SK-N-SH (cell line): ENCODE measurements at regions not wholly inside any gene's neighbourhood (a gene's known extent, or its start where the extent isn't known, plus 50 kb on each side); places are given as distances from the start of the nearest gene placed in this dataset.

Source experiments
- CTCF ChIA-PET: fragments of 300-600, 350-600 bp; formaldehyde crosslinking; extraction: SDS; loops from one replicate; lab custom pipeline; 2021; lab: Yijun Ruan, JAX
- POLR2A ChIA-PET: fragments of 350-600 bp; sonication (Branson Sonifier 250); formaldehyde crosslinking; extraction: SDS; loops from one replicate; lab custom pipeline; 2020; ENCODE audit warnings: antibody characterized with exemption, inconsistent platforms; lab: Yijun Ruan, JAX
- DNase-seq: peaks from one replicate; pipeline ENCODE4 v3.0.0; 2012
- H2AFZ ChIP-seq: fragments of 200-600 bp; sonication (generic); 2 replicates; pipeline ENCODE4 v1.8.1; 2016; ENCODE audit warnings: antibody characterized with exemption, mild to moderate bottlenecking, low read depth
- H3F3A ChIP-seq: fragments of 200-600 bp; sonication (generic); replicated peaks from 2 replicates; pipeline ENCODE3; 2016; ENCODE audit warnings: antibody characterized with exemption, mild to moderate bottlenecking; ENCODE audit not compliant: insufficient read depth
- H3K27ac ChIP-seq, 2 experiments: fragments of 200-500 bp in 1 of 2; fragments of 200-600 bp in 1 of 2; sonication (Bioruptor generic) in 1 of 2; sonication (generic), shearing (Covaris generic) in 1 of 2; 2 replicates each; pipeline versions ENCODE4 v1.5.1 to v1.6.1; 2014 to 2016; ENCODE audit warnings: low read depth in 2 of 2, inconsistent platforms in 1 of 2, low read length in 1 of 2, mild to moderate bottlenecking in 1 of 2, mixed read lengths in 1 of 2
- H3K27me3 ChIP-seq: fragments of 200-600 bp; sonication (generic), shearing (Covaris generic); 2 replicates; pipeline ENCODE4 v1.6.1; 2016; ENCODE audit warnings: mixed run types; ENCODE audit not compliant: insufficient read depth
- H3K36me3 ChIP-seq, 2 experiments: fragments of 200-500 bp in 1 of 2; fragments of 200-600 bp in 1 of 2; sonication (Bioruptor generic) in 1 of 2; sonication (generic) in 1 of 2; replicated peaks in 1 of 2; 2 replicates each; pipeline versions ENCODE3 to v1.5.1; 2014 to 2016; ENCODE audit warnings: low read length in 1 of 2, mild to moderate bottlenecking in 1 of 2; ENCODE audit not compliant: insufficient read depth in 2 of 2, control insufficient read depth in 1 of 2
- H3K4me1 ChIP-seq, 2 experiments: fragments of 200-500 bp in 1 of 2; fragments of 200-600 bp in 1 of 2; sonication (Bioruptor generic) in 1 of 2; sonication (generic), shearing (Covaris generic) in 1 of 2; 2 replicates each; pipeline versions ENCODE4 v1.5.1 to v1.6.1; 2014 to 2016; ENCODE audit warnings: low read depth in 1 of 2, low read length in 1 of 2, mixed run types in 1 of 2; ENCODE audit not compliant: insufficient read depth in 2 of 2, control insufficient read depth in 1 of 2
- H3K4me2 ChIP-seq: fragments of 200-600 bp; sonication (generic), shearing (Covaris generic); 2 replicates; pipeline ENCODE4 v1.6.1; 2017; ENCODE audit warnings: mixed run types
- H3K4me3 ChIP-seq, 2 experiments: fragments of 200-500 bp in 1 of 2; fragments of 200-600 bp in 1 of 2; sonication (Bioruptor generic) in 1 of 2; sonication (generic), shearing (Covaris generic) in 1 of 2; 2 replicates each; pipeline versions ENCODE4 v1.5.1 to v1.8.1; 2014 to 2016; ENCODE audit warnings: low read depth in 2 of 2, inconsistent platforms in 1 of 2, low read length in 1 of 2, mild to moderate bottlenecking in 1 of 2, mixed read lengths in 1 of 2, moderate library complexity in 1 of 2
- H3K79me2 ChIP-seq: fragments of 200-600 bp; sonication (generic); 2 replicates; pipeline ENCODE4 v1.8.1; 2017; ENCODE audit warnings: mild to moderate bottlenecking; ENCODE audit not compliant: insufficient read depth
- H3K9ac ChIP-seq: fragments of 200-600 bp; sonication (generic); 2 replicates; pipeline ENCODE4 v1.6.1; 2017; ENCODE audit warnings: mixed run types
- H3K9me2 ChIP-seq: fragments of 200-600 bp; sonication (generic); 2 replicates; pipeline ENCODE4 v1.6.1; 2017; ENCODE audit warnings: mixed run types
- H3K9me3 ChIP-seq: fragments of 200-600 bp; sonication (generic); 2 replicates; pipeline ENCODE4 v1.6.1; 2017; ENCODE audit warnings: mixed run types, mild to moderate bottlenecking, moderate library complexity
- H4K20me1 ChIP-seq: fragments of 200-600 bp; sonication (generic); 2 replicates; pipeline ENCODE4 v1.6.1; 2017; ENCODE audit warnings: mild to moderate bottlenecking, mixed run types; ENCODE audit not compliant: insufficient read depth
- FOXM1 ChIP-seq: IDR thresholded peaks from 2 replicates; pipeline ENCODE4 v1.4.0; 2012; ENCODE audit warnings: low read depth, mild to moderate bottlenecking
- GATA2 ChIP-seq: sonication (generic); formaldehyde crosslinking; IDR thresholded peaks from 2 replicates; pipeline ENCODE4 v1.5.0; 2020; ENCODE audit warnings: mild to moderate bottlenecking, missing genetic modification reagents
- JUND ChIP-seq: IDR thresholded peaks from 2 replicates; pipeline ENCODE4 v1.4.0; 2012
- MEF2A ChIP-seq: IDR thresholded peaks from 2 replicates; pipeline ENCODE4 v1.4.0; 2012; ENCODE audit warnings: low read depth, borderline replicate concordance
- MXI1 ChIP-seq: IDR thresholded peaks from 2 replicates; pipeline ENCODE4 v1.6.1; 2012; ENCODE audit warnings: mild to moderate bottlenecking, low read depth, low read length, improper control_type of control experiment
- NFIC ChIP-seq: IDR thresholded peaks from 2 replicates; pipeline ENCODE4 v1.4.0; 2012; ENCODE audit warnings: borderline replicate concordance
- NRF1 ChIP-seq: IDR thresholded peaks from 2 replicates; pipeline ENCODE4 v1.6.1; 2012; ENCODE audit warnings: low read depth, mild to moderate bottlenecking, low read length
- POLR2AphosphoS5 ChIP-seq: IDR thresholded peaks from 2 replicates; pipeline ENCODE4 v1.6.1; 2012; ENCODE audit warnings: low read depth, low read length
- RAD21 ChIP-seq: IDR thresholded peaks from 2 replicates; pipeline ENCODE4 v1.6.1; 2012; ENCODE audit warnings: mild to moderate bottlenecking, low read length
- RCOR1 ChIP-seq: fragments of 150-350 bp; IDR thresholded peaks from 2 replicates; pipeline ENCODE4 v1.6.1; 2017; ENCODE audit warnings: antibody characterized with exemption, low read length
- SIN3A ChIP-seq: IDR thresholded peaks from 2 replicates; pipeline ENCODE4 v1.6.1; 2012; ENCODE audit warnings: low read depth, mild to moderate bottlenecking, low read length, moderate library complexity, borderline replicate concordance
- TEAD4 ChIP-seq: IDR thresholded peaks from 2 replicates; pipeline ENCODE4 v1.4.0; 2012; ENCODE audit warnings: mild to moderate bottlenecking, borderline replicate concordance; ENCODE audit not compliant: insufficient read depth
- YY1 ChIP-seq: IDR thresholded peaks from 2 replicates; pipeline ENCODE4 v1.4.0; 2012; ENCODE audit warnings: low read depth, mild to moderate bottlenecking
- WGBS: methylation state at CpG from one replicate; pipeline ENCODE4 v1.1.6; 2017; ENCODE audit warnings: low lambda C conversion rate; 5-methylcytosine and 5-hydroxymethylcytosine counted together
- TF ChIP-seq, protein P1 (sequence below): fragments of 150-350 bp; IDR thresholded peaks from 2 replicates; pipeline ENCODE4 v1.6.1; 2017; ENCODE audit warnings: antibody characterized with exemption, low read length, low read depth, borderline replicate concordance
- TF ChIP-seq, protein P2 (sequence below): IDR thresholded peaks from 2 replicates; pipeline ENCODE4 v1.6.1; 2012; ENCODE audit warnings: mild to moderate bottlenecking, low read depth, low read length, moderate library complexity
- TF ChIP-seq, protein P3 (sequence below): IDR thresholded peaks from 2 replicates; pipeline ENCODE4; 2012
- TF ChIP-seq, protein P4 (sequence below): fragments of 200-600 bp; sonication (generic); IDR thresholded peaks from 2 replicates; pipeline ENCODE4 v1.6.1; 2017; ENCODE audit warnings: antibody characterized with exemption, mild to moderate bottlenecking, moderate library complexity
- TF ChIP-seq, protein P5 (sequence below): IDR thresholded peaks from 2 replicates; pipeline ENCODE4 v1.4.0; 2012; ENCODE audit warnings: low read depth

DNA sequence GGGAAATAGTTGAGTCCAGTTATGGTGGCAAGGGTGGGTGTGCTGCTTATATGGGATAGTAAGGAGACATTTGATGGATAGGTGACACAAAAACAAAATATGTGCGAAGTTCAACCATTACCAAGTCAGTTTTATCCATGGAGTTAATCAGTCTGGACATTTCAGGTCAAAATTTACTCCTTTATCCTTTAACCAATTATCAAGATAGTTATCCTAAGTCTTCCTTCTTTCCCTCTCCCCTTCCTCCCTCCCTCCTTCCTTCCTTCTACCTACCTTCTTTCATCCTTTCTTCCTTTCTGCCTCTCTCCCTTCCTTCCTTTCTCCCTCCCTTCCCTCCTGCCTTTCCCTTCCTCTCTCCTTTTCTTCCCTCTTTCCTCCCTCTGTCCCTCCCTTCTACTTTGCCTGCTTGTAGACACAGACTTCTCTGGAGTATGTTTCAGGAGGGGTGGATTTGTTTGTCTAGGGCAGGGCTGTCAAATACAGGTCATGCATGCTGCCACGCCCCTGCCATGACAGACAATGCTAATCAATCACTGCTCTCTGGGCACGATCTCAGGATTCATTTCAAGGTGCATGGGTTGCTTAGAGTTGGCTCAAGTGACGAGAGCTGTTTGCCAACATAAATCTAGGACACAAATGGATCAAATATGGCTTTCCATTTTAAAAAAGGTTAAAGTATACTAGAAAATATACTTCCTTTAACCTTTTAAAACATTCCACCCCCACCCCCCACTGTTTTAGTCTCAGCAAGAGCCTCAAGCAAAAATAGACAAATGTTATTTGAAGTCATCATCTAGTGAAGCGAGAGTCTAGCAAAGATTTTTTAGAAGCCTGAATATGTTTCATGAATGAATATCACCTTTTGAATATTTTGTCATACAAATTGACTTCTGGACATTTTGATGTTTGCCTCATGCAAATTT is 281.6 kb upstream of the CITED2 start:
- no peak overlapping the region for H3K4me3 ChIP-seq
- H3K9me2 ChIP-seq, result no peaks in the 10 kb centered on the region
- no peak overlapping the region for H3K9ac ChIP-seq
- H3K27ac ChIP-seq, result no peak overlapping the region
- H3K27me3 ChIP-seq, result no peaks in the 10 kb centered on the region
- no peaks in the 10 kb centered on the region for H3K79me2 ChIP-seq
- no peak for DNase-seq
- CTCF ChIA-PET, result no interaction called here
- H4K20me1 ChIP-seq, result no peaks in the 10 kb centered on the region
- no peaks in the 10 kb centered on the region for H3K9me3 ChIP-seq
- POLR2A ChIA-PET, result no interaction called here
- TF ChIP-seq MEF2A (no peak), MXI1 (no peak), SIN3A (no peak), NRF1 (no peak), TEAD4 (no peak), YY1 (no peak)
- TF ChIP-seq, protein P1, sequence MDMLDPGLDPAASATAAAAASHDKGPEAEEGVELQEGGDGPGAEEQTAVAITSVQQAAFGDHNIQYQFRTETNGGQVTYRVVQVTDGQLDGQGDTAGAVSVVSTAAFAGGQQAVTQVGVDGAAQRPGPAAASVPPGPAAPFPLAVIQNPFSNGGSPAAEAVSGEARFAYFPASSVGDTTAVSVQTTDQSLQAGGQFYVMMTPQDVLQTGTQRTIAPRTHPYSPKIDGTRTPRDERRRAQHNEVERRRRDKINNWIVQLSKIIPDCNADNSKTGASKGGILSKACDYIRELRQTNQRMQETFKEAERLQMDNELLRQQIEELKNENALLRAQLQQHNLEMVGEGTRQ, result no peak
- TF ChIP-seq, protein P2, sequence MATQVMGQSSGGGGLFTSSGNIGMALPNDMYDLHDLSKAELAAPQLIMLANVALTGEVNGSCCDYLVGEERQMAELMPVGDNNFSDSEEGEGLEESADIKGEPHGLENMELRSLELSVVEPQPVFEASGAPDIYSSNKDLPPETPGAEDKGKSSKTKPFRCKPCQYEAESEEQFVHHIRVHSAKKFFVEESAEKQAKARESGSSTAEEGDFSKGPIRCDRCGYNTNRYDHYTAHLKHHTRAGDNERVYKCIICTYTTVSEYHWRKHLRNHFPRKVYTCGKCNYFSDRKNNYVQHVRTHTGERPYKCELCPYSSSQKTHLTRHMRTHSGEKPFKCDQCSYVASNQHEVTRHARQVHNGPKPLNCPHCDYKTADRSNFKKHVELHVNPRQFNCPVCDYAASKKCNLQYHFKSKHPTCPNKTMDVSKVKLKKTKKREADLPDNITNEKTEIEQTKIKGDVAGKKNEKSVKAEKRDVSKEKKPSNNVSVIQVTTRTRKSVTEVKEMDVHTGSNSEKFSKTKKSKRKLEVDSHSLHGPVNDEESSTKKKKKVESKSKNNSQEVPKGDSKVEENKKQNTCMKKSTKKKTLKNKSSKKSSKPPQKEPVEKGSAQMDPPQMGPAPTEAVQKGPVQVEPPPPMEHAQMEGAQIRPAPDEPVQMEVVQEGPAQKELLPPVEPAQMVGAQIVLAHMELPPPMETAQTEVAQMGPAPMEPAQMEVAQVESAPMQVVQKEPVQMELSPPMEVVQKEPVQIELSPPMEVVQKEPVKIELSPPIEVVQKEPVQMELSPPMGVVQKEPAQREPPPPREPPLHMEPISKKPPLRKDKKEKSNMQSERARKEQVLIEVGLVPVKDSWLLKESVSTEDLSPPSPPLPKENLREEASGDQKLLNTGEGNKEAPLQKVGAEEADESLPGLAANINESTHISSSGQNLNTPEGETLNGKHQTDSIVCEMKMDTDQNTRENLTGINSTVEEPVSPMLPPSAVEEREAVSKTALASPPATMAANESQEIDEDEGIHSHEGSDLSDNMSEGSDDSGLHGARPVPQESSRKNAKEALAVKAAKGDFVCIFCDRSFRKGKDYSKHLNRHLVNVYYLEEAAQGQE, result no peak
- H3F3A ChIP-seq, result no peaks in the 10 kb centered on the region
- H3K36me3 ChIP-seq, result no peaks in the 10 kb centered on the region
- 55% methylated on average over 5 of the region's 5 CpGs for WGBS
- no peaks in the 10 kb centered on the region; a peak in 1 of 4 replicates for H3K4me1 ChIP-seq
- no peak overlapping the region for H3K4me2 ChIP-seq
- no peak overlapping the region for H2AFZ ChIP-seq

DNA sequence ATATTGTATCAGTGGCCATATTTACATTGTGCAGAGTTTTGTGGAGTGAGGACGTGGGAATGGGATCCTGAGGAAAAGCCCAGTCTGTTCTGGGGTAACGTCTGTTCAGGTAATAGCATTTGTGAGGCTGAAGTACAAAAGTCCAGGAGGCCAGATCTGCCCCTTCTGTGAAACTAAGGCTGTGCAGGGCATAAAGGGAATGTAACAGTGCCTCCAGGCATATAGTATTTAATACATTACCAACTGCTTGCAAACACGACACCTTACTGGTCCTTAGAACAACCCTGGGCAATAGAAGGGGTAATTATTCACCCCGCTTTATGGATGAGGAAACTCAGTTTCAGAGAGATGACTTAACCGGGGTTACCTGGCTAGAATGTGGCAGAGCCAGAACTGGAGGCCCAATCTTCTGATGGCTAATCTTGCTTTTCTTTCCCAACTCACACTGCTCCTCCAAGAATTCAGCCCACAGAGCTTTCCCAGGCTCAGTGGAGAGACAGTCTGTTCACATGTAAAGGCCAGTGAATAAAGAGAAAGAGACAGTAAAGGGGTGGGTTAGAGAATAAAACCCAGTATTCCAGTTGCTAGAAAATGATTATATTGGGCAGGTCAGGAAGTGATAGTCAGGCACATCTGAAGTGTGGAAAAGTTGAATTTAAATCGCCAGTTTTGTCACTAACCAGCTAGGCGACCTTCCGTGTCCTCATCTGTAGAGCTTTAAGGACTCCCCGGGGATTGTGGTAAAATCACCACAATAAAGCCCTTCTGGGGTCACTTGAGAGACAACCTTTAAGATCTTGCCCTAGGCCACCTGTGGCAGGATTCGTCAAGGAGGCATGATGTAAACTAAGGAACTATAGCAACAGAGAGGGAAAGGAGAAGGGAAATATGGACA is 280.7 kb upstream of the CITED2 start:
- DNase-seq, result no peak
- Histone ChIP-seq H3K9ac (no peak overlapping the region), H3K4me1 (no peaks in the 10 kb centered on the region; a peak in 1 of 4 replicates), H3K9me2 (no peaks in the 10 kb centered on the region), H2AFZ (no peak overlapping the region), H3K9me3 (no peaks in the 10 kb centered on the region), H3K4me3 (no peak overlapping the region), H3K79me2 (no peaks in the 10 kb centered on the region), H3K27ac (no peak overlapping the region), H3K36me3 (no peaks in the 10 kb centered on the region), H3K4me2 (no peak overlapping the region), H3F3A (no peaks in the 10 kb centered on the region), H4K20me1 (no peaks in the 10 kb centered on the region), H3K27me3 (no peaks in the 10 kb centered on the region)
- POLR2A ChIA-PET, result no interaction called here
- 80% methylated on average over 9 of the region's 10 CpGs for whole genome bisulfite sequencing
- CTCF ChIA-PET, result no interaction called here
- TF ChIP-seq TEAD4, result no peak
- TF ChIP-seq, protein P3, sequence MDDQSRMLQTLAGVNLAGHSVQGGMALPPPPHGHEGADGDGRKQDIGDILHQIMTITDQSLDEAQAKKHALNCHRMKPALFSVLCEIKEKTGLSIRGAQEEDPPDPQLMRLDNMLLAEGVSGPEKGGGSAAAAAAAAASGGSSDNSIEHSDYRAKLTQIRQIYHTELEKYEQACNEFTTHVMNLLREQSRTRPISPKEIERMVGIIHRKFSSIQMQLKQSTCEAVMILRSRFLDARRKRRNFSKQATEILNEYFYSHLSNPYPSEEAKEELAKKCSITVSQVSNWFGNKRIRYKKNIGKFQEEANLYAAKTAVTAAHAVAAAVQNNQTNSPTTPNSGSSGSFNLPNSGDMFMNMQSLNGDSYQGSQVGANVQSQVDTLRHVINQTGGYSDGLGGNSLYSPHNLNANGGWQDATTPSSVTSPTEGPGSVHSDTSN, result no peak
- TF ChIP-seq, protein P4, sequence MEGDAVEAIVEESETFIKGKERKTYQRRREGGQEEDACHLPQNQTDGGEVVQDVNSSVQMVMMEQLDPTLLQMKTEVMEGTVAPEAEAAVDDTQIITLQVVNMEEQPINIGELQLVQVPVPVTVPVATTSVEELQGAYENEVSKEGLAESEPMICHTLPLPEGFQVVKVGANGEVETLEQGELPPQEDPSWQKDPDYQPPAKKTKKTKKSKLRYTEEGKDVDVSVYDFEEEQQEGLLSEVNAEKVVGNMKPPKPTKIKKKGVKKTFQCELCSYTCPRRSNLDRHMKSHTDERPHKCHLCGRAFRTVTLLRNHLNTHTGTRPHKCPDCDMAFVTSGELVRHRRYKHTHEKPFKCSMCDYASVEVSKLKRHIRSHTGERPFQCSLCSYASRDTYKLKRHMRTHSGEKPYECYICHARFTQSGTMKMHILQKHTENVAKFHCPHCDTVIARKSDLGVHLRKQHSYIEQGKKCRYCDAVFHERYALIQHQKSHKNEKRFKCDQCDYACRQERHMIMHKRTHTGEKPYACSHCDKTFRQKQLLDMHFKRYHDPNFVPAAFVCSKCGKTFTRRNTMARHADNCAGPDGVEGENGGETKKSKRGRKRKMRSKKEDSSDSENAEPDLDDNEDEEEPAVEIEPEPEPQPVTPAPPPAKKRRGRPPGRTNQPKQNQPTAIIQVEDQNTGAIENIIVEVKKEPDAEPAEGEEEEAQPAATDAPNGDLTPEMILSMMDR, result no peak
- TF ChIP-seq, protein P5, sequence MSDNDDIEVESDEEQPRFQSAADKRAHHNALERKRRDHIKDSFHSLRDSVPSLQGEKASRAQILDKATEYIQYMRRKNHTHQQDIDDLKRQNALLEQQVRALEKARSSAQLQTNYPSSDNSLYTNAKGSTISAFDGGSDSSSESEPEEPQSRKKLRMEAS, result no peak
- no peak for TF ChIP-seq NFIC
- TF ChIP-seq RAD21, result no peak
- TF ChIP-seq RCOR1, result no peak
- TF ChIP-seq POLR2AphosphoS5, result no peak
- no peak for TF ChIP-seq JUND
- no peak for TF ChIP-seq GATA2 (CRISPR knock-in tag)
- no peak for TF ChIP-seq FOXM1
